ENCODE measurements at regions not wholly inside any gene's neighbourhood (a gene's known extent, or its start where the extent isn't known, plus 50 kb on each side); places are given as distances from the start of the nearest gene placed in this dataset.
"Not testable (repeated sequence)": the region's sequence is repeated elsewhere in the genome, so short reads cannot be mapped to it uniquely, and the experiment has no call there.

- WGBS (ENCODE audit: low lambda C conversion rate): 16% methylated on average over 3 of the region's 7 CpGs
- H3K27me3 ChIP-seq (ENCODE audit: control insufficient read depth in 1 of 2, insufficient read depth in 2 of 2, low read length in 2 of 2); POLR2A ChIA-PET; H3K9me3 ChIP-seq (ENCODE audit: low read length); H4K20me1 ChIP-seq (ENCODE audit: insufficient read depth, low read length); H3K27ac ChIP-seq (ENCODE audit: extremely low read length, insufficient read depth, low read length); H3K36me3 ChIP-seq (replicated peaks in 1 of 2; ENCODE audit: control insufficient read depth in 1 of 2, insufficient read depth in 2 of 2, low read length in 2 of 2); H3K9ac ChIP-seq (ENCODE audit: insufficient read depth, low read depth, low read length); ATAC-seq; BruUV-seq (replicated peaks); CTCF ChIA-PET (ENCODE audit: low intra/inter-chr PET ratio, low total read pairs); in situ Hi-C loops (cut with HindIII; ENCODE audit: extremely low pct_ligation_motif_present, low pct_unique_long_range_greater_than_20kb); H3K4me2 ChIP-seq (ENCODE audit: low read depth, low read length); FAIRE-seq; H3K4me1 ChIP-seq (ENCODE audit: insufficient read depth, low read length); H3K79me2 ChIP-seq (ENCODE audit: insufficient read depth, low read length); DNase-seq (ENCODE audit: low spot score); intact Hi-C loops (cut with micrococcal nuclease; ENCODE audit: unreplicated experiment); H3K4me3 ChIP-seq (replicated peaks in 1 of 3; ENCODE audit: insufficient read depth in 1 of 3, low read depth in 2 of 3, low read length in 3 of 3); H2AFZ ChIP-seq (ENCODE audit: low read length): not testable (repeated sequence)
These were observed 206.1 kb downstream of the MATN1 start for GRCh38 chr1:30517241-30517640.

GRCh38 chr1:30516485-30516858 is 206.9 kb downstream of the MATN1 start:
- ChIA-PET CTCF (ENCODE audit: low intra/inter-chr PET ratio, low total read pairs) (no interaction called here), POLR2A (no interaction called here)
- no peak overlapping the region for H3K9ac ChIP-seq (ENCODE audit: insufficient read depth, low read depth, low read length)
- H3K27me3 ChIP-seq (ENCODE audit: control insufficient read depth in 1 of 2, insufficient read depth in 2 of 2, low read length in 2 of 2): no peaks in the 10 kb centered on the region
- no peaks in the 10 kb centered on the region for H3K4me1 ChIP-seq (ENCODE audit: insufficient read depth, low read length)
- H4K20me1 ChIP-seq (ENCODE audit: insufficient read depth, low read length): no peaks in the 10 kb centered on the region
- in situ Hi-C loops (cut with HindIII; ENCODE audit: extremely low pct_ligation_motif_present, low pct_unique_long_range_greater_than_20kb) (no loop called here), intact Hi-C loops (cut with micrococcal nuclease; ENCODE audit: unreplicated experiment) (no loop called here)
- FAIRE-seq (no peak), ATAC-seq (no peak), DNase-seq (ENCODE audit: low spot score) (no peak)
- WGBS (ENCODE audit: low lambda C conversion rate): 4% methylated on average over 2 of the region's 4 CpGs
- no TSS peak for BruUV-seq (replicated peaks)
- H3K36me3 ChIP-seq (replicated peaks in 1 of 2; ENCODE audit: control insufficient read depth in 1 of 2, insufficient read depth in 2 of 2, low read length in 2 of 2): no peaks in the 10 kb centered on the region
- TF ChIP-seq ZNF839 (CRISPR knock-in tag; IDR thresholded peaks at IDR 0.05; ENCODE audit: borderline replicate concordance): no peak
- no peak for TF ChIP-seq ZNF292 (CRISPR knock-in tag; IDR thresholded peaks at IDR 0.05; ENCODE audit: borderline replicate concordance, low read depth)
- TF ChIP-seq ZNF558 (CRISPR knock-in tag; IDR thresholded peaks at IDR 0.05; ENCODE audit: borderline replicate concordance): no peak
- TF ChIP-seq IKZF1 (IDR thresholded peaks at IDR 0.05): no peak
- TF ChIP-seq HNF1B (CRISPR knock-in tag; IDR thresholded peaks at IDR 0.05): no peak
- TF ChIP-seq EZH2 (conservative IDR thresholded peaks at IDR 0.05; ENCODE audit: low read depth, low read length): no peak
- no peak overlapping the region for H3K4me2 ChIP-seq (ENCODE audit: low read depth, low read length)
- H3K27ac ChIP-seq (ENCODE audit: extremely low read length, insufficient read depth, low read length): no peak overlapping the region
- no peaks in the 10 kb centered on the region for H3K79me2 ChIP-seq (ENCODE audit: insufficient read depth, low read length)
- H3K9me3 ChIP-seq (ENCODE audit: low read length): no peaks in the 10 kb centered on the region
- no peak overlapping the region for H2AFZ ChIP-seq (ENCODE audit: low read length)
- H3K4me3 ChIP-seq (replicated peaks in 1 of 3; ENCODE audit: insufficient read depth in 1 of 3, low read depth in 2 of 3, low read length in 3 of 3): no peak overlapping the region
